Fibroblast of the aortic adventitia (primary cell): ENCODE measurements at regions not wholly inside any gene's neighbourhood (a gene's known extent, or its start where the extent isn't known, plus 50 kb on each side); places are given as distances from the start of the nearest gene placed in this dataset.

Experiments
- DNase-seq: peaks from one replicate; pipeline ENCODE4 v3.0.0-alpha.2; 2010; ENCODE audit warnings: low read depth
- H3K4me3 ChIP-seq: 2 replicates; pipeline ENCODE4 v1.5.1; 2011; ENCODE audit warnings: low read depth, mild to moderate bottlenecking, control low read depth, low read length, moderate library complexity
- CTCF ChIP-seq: IDR thresholded peaks from 2 replicates; pipeline ENCODE4 v1.5.1; 2011; ENCODE audit warnings: mild to moderate bottlenecking, low read length, control low read depth, inconsistent platforms; ENCODE audit not compliant: insufficient read depth

GRCh38 chr3:113152849-113153248, 58.5 kb upstream of the BOC start:
- TF ChIP-seq CTCF = no peak
- no peak for DNase-seq

GRCh38 chr3:113153499-113154107, 57.8 kb upstream of the BOC start:
- DNase-seq = no peak

More at GRCh38 chr3:113152849-113153248, 58.5 kb upstream of the BOC start:
- H3K4me3 ChIP-seq = no peak overlapping the region

GRCh38 chr3:113156816-113157333, 54.5 kb upstream of the BOC start:
- TF ChIP-seq CTCF = no peak

More at GRCh38 chr3:113153499-113154107, 57.8 kb upstream of the BOC start:
- no peak overlapping the region for H3K4me3 ChIP-seq
- no peak for TF ChIP-seq CTCF

GRCh38 chr3:113157408-113158030, 53.8 kb upstream of the BOC start:
- no peak for TF ChIP-seq CTCF
- no peak overlapping the region for H3K4me3 ChIP-seq
- peak; percentile 17 for DNase-seq

More at GRCh38 chr3:113156816-113157333, 54.5 kb upstream of the BOC start:
- no peak for DNase-seq
- no peak overlapping the region for H3K4me3 ChIP-seq

GRCh38 chr3:113158171-113158570, 53.2 kb upstream of the BOC start:
- no peak for TF ChIP-seq CTCF
- H3K4me3 ChIP-seq = no peak overlapping the region
- no peak for DNase-seq
